ENCODE measurements at regions not wholly inside any gene's neighbourhood (a gene's known extent, or its start where the extent isn't known, plus 50 kb on each side); places are given as distances from the start of the nearest gene placed in this dataset.

GRCh38 chr3:94179059-94179458 lies 116.2 kb downstream of the NSUN3 start:
- H3K4me1 Mint-ChIP-seq: no peaks in the 10 kb centered on the region
- ATAC-seq (no peak), DNase-seq (no peak)
- H3K27ac Mint-ChIP-seq: no peak overlapping the region
- peaks cover 37% of the 10 kb centered on the region for H3K27me3 Mint-ChIP-seq
- no peaks in the 10 kb centered on the region for H3K36me3 Mint-ChIP-seq (ENCODE audit: low read depth)
- no peak overlapping the region for H3K4me3 Mint-ChIP-seq
- H3K9me3 ChIP-seq (ENCODE audit: control insufficient read depth, low read length, poor library complexity, severe bottlenecking): no peaks in the 10 kb centered on the region

- Mint-ChIP-seq H3K4me3 (no peak overlapping the region), H3K27me3 (peaks cover 23% of the 10 kb centered on the region)
- ATAC-seq: no peak
These were observed 120.7 kb downstream of the NSUN3 start for GRCh38 chr3:94183551-94183950.

DNA sequence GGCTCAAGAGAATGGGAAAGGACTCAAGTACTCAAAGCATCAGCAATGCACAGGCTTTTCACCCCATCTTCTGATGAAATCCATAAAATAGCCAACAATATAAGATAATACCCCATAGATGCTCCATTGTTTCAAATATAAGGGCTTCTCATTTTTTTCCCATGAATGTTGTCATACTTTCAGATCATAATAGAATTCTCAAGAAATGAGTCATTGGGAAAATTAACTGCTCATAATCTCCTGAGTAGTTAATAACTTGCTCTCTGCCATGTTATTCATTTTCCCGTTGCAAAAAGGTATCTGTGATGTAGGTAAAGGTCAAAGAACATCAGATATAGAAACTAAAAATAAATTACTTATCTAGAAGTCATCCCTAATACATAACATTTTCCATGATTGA lies 121.9 kb downstream of the NSUN3 start:
- Mint-ChIP-seq H3K27me3 (peaks cover 17% of the 10 kb centered on the region), H3K4me3 (no peak overlapping the region), H3K27ac (no peak overlapping the region), H3K36me3 (ENCODE audit: low read depth) (no peaks in the 10 kb centered on the region), H3K4me1 (no peaks in the 10 kb centered on the region)
- DNase-seq (no peak), ATAC-seq (no peak)
- H3K9me3 ChIP-seq (ENCODE audit: control insufficient read depth, low read length, poor library complexity, severe bottlenecking): no peaks in the 10 kb centered on the region

More at GRCh38 chr3:94183551-94183950, 120.7 kb downstream of the NSUN3 start:
- DNase-seq: no peak
- H3K9me3 ChIP-seq (ENCODE audit: control insufficient read depth, low read length, poor library complexity, severe bottlenecking): no peaks in the 10 kb centered on the region
- H3K27ac Mint-ChIP-seq: no peak overlapping the region
- no peaks in the 10 kb centered on the region for H3K4me1 Mint-ChIP-seq
- no peaks in the 10 kb centered on the region for H3K36me3 Mint-ChIP-seq (ENCODE audit: low read depth)

DNA sequence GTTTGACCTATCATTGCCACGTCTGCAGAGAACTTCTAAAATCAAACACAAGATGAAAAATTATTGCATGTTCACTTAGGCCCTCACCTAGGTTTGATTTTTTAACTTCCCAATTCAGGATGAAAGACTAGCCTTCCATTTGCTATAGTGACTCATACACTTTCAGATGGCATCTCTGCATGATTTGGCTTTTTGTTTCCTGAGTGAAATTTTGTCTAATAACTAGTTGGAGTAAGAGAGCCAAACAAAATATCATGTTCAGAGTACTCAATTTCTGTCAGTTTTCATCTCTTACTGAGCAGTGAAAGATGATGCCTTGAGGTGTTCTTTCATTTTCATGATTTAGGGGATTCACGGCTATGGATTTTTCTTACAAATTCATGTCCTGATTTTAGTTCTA lies 122.9 kb downstream of the NSUN3 start:
- DNase-seq: no peak
- H3K9me3 ChIP-seq (ENCODE audit: control insufficient read depth, low read length, poor library complexity, severe bottlenecking): no peaks in the 10 kb centered on the region
- H3K4me1 Mint-ChIP-seq: no peaks in the 10 kb centered on the region
- no peak overlapping the region for H3K27ac Mint-ChIP-seq
- no peaks in the 10 kb centered on the region for H3K36me3 Mint-ChIP-seq (ENCODE audit: low read depth)
- no peak overlapping the region for H3K4me3 Mint-ChIP-seq
- ATAC-seq: no peak
- H3K27me3 Mint-ChIP-seq: peaks cover 17% of the 10 kb centered on the region

- Mint-ChIP-seq H3K27me3 (peaks cover 8% of the 10 kb centered on the region), H3K4me3 (no peak overlapping the region), H3K36me3 (ENCODE audit: low read depth) (no peaks in the 10 kb centered on the region), H3K27ac (no peak overlapping the region), H3K4me1 (no peaks in the 10 kb centered on the region)
- ATAC-seq (no peak), DNase-seq (no peak)
- no peaks in the 10 kb centered on the region for H3K9me3 ChIP-seq (ENCODE audit: control insufficient read depth, low read length, poor library complexity, severe bottlenecking)
These were observed 124.8 kb downstream of the NSUN3 start for GRCh38 chr3:94187697-94188096.

- no peaks in the 10 kb centered on the region for H3K9me3 ChIP-seq (ENCODE audit: control insufficient read depth, low read length, poor library complexity, severe bottlenecking)
- no peaks in the 10 kb centered on the region for H3K27me3 Mint-ChIP-seq
These were observed 132.5 kb downstream of the NSUN3 start for GRCh38 chr3:94195381-94195780.

DNA sequence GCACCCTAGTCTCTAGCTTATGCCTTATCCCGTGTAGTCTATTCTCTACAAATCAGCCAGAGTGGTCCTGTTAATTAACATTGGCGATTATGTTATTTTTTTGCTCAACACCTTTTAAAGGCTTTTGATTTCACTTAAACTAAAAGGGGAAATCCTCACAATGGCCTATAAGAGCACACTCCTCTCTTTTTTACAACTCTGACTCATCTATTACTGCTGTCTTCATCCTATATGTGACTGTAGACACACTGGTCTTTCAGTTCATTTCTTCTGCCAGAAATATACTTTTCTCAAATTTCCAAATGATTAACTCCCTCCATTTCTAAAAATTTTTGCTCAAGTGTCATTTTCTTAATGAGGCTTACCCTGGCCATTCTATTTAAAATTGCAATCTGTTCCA lies 143.4 kb downstream of the NSUN3 start:
- ATAC-seq: no peak
- peaks cover 6% of the 10 kb centered on the region for H3K27me3 Mint-ChIP-seq

More at GRCh38 chr3:94195381-94195780, 132.5 kb downstream of the NSUN3 start:
- no peak overlapping the region for H3K27ac Mint-ChIP-seq
- ATAC-seq (no peak), DNase-seq (no peak)
- H3K36me3 Mint-ChIP-seq (ENCODE audit: low read depth): no peaks in the 10 kb centered on the region
- H3K4me3 Mint-ChIP-seq: no peak overlapping the region
- H3K4me1 Mint-ChIP-seq: no peaks in the 10 kb centered on the region

DNA sequence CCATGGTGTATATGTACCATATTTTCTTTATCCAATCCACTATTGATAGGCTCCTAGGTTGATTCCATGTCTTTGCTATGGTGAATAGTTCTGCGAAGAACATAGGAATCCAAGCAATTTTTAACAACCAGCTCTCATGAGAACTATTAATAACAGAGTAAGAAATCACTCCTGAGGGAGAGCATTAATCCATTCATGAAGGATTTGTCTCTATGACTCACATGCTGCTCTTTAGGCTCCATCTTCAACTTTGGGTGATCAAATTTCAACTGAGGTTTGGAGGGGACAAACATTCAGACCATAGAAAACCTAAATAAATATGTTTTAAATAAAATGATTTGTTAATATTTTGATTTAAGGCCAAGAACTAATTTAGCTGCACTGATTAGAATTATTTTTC lies 147.4 kb downstream of the NSUN3 start:
- no peak for DNase-seq
- no peaks in the 10 kb centered on the region for H3K9me3 ChIP-seq (ENCODE audit: control insufficient read depth, low read length, poor library complexity, severe bottlenecking)
- Mint-ChIP-seq H3K27ac (no peak overlapping the region), H3K36me3 (ENCODE audit: low read depth) (no peaks in the 10 kb centered on the region), H3K4me3 (no peak overlapping the region), H3K4me1 (no peaks in the 10 kb centered on the region), H3K27me3 (no peaks in the 10 kb centered on the region)
- ATAC-seq: no peak

More for the DNA sequence above, 143.4 kb downstream of the NSUN3 start:
- H3K9me3 ChIP-seq (ENCODE audit: control insufficient read depth, low read length, poor library complexity, severe bottlenecking): no peaks in the 10 kb centered on the region
- Mint-ChIP-seq H3K36me3 (ENCODE audit: low read depth) (no peaks in the 10 kb centered on the region), H3K4me3 (no peak overlapping the region), H3K4me1 (no peaks in the 10 kb centered on the region), H3K27ac (no peak overlapping the region)
- no peak for DNase-seq

- H3K9me3 ChIP-seq (ENCODE audit: control insufficient read depth, low read length, poor library complexity, severe bottlenecking): no peaks in the 10 kb centered on the region
- no peaks in the 10 kb centered on the region for H3K4me1 Mint-ChIP-seq
- H3K27ac Mint-ChIP-seq: no peak overlapping the region
- no peak overlapping the region for H3K4me3 Mint-ChIP-seq
- DNase-seq (no peak), ATAC-seq (no peak)
- H3K27me3 Mint-ChIP-seq: no peaks in the 10 kb centered on the region
- no peaks in the 10 kb centered on the region for H3K36me3 Mint-ChIP-seq (ENCODE audit: low read depth)
These were observed 154.5 kb downstream of the NSUN3 start for GRCh38 chr3:94217406-94217805.

DNA sequence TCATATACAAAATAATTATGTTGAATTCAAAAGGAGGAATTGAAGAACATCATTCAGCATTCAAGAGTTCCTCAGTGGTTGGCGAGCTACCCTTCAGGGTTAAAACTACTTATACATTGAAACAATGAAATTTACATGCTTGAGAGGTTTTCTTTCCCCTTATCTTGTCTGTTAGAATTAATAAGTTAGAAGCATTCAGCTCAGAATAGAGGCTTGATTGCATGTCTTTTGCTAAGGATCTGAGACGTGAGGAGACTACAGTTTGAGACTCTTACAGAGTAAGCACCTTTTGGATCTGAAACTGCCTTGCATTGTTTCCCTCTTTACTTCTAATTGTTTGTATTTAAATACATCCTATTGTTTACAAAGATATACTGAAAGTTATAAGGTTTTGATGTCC lies 157.6 kb downstream of the NSUN3 start:
- H3K9me3 ChIP-seq (ENCODE audit: control insufficient read depth, low read length, poor library complexity, severe bottlenecking): no peaks in the 10 kb centered on the region
- Mint-ChIP-seq H3K4me3 (no peak overlapping the region), H3K27me3 (peaks cover 2% of the 10 kb centered on the region), H3K36me3 (ENCODE audit: low read depth) (no peaks in the 10 kb centered on the region), H3K27ac (no peak overlapping the region), H3K4me1 (no peaks in the 10 kb centered on the region)
- ATAC-seq (no peak), DNase-seq (no peak)

DNA sequence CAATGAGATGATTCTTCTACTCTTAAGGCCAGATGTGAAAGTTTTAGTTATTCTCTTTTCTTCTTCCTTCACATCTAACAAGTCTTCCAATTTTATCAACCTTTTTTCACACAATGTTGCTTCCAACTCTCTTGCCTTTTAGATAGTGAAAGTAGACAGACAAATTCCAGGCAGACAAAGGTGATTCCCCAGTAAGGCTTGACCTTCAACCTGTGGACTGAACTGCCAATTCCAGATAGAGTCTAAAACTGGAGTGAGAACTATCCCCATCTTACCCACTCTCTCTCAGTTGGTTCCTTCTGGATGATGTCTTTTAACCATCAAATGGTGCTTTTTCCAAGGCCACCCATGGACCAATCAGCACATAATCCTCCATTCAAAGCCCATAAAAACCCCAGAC lies 159.0 kb downstream of the NSUN3 start:
- no peaks in the 10 kb centered on the region for H3K4me1 Mint-ChIP-seq
- ATAC-seq: no peak
- H3K9me3 ChIP-seq (ENCODE audit: control insufficient read depth, low read length, poor library complexity, severe bottlenecking): no peaks in the 10 kb centered on the region

GRCh38 chr3:94225148-94225865 lies 162.4 kb downstream of the NSUN3 start:
- no peak for ATAC-seq
- no peaks in the 10 kb centered on the region for H3K9me3 ChIP-seq (ENCODE audit: control insufficient read depth, low read length, poor library complexity, severe bottlenecking)
- Mint-ChIP-seq H3K36me3 (ENCODE audit: low read depth) (no peaks in the 10 kb centered on the region), H3K4me3 (no peak overlapping the region), H3K27me3 (peaks cover 11% of the 10 kb centered on the region), H3K27ac (no peak overlapping the region), H3K4me1 (no peaks in the 10 kb centered on the region)
- DNase-seq: no peak

More for the DNA sequence above, 159.0 kb downstream of the NSUN3 start:
- Mint-ChIP-seq H3K36me3 (ENCODE audit: low read depth) (no peaks in the 10 kb centered on the region), H3K27me3 (peaks cover 11% of the 10 kb centered on the region), H3K4me3 (no peak overlapping the region), H3K27ac (no peak overlapping the region)
- DNase-seq: no peak

GRCh38 chr3:94226078-94226477 lies 163.2 kb downstream of the NSUN3 start:
- Mint-ChIP-seq H3K27me3 (peaks cover 11% of the 10 kb centered on the region), H3K27ac (no peak overlapping the region), H3K36me3 (ENCODE audit: low read depth) (no peaks in the 10 kb centered on the region), H3K4me3 (no peak overlapping the region), H3K4me1 (no peaks in the 10 kb centered on the region)
- ATAC-seq: no peak
- H3K9me3 ChIP-seq (ENCODE audit: control insufficient read depth, low read length, poor library complexity, severe bottlenecking): no peaks in the 10 kb centered on the region
- DNase-seq: no peak

DNA sequence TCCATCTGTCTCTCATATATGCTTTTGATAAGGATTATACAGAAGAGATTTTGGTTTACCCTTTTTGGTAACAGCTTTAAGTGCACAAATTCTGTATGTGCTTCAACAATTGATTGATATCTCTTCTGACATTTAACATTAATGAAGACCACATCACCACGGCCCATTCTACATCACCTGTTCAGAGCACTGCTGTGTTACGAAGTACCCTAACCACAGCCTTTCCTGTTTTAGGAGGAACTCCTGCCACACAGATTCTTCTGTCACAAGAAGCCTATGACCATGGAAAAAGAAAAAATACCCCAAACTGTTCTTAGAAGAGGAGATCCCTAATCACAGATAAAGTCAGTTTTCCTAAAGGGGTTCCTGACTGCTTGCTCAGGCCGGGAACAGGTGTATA lies 170.1 kb downstream of the NSUN3 start:
- Mint-ChIP-seq H3K27ac (no peak overlapping the region), H3K4me3 (no peak overlapping the region), H3K4me1 (no peaks in the 10 kb centered on the region), H3K36me3 (ENCODE audit: low read depth) (no peaks in the 10 kb centered on the region), H3K27me3 (peaks cover 5% of the 10 kb centered on the region)
- DNase-seq: no peak
- H3K9me3 ChIP-seq (ENCODE audit: control insufficient read depth, low read length, poor library complexity, severe bottlenecking): no peaks in the 10 kb centered on the region
- ATAC-seq: no peak
